ENCODE measurements at regions not wholly inside any gene's neighbourhood (a gene's known extent, or its start where the extent isn't known, plus 50 kb on each side); places are given as distances from the start of the nearest gene placed in this dataset.
"Not testable (repeated sequence)": the region's sequence is repeated elsewhere in the genome, so short reads cannot be mapped to it uniquely, and the experiment has no call there.

DNA sequence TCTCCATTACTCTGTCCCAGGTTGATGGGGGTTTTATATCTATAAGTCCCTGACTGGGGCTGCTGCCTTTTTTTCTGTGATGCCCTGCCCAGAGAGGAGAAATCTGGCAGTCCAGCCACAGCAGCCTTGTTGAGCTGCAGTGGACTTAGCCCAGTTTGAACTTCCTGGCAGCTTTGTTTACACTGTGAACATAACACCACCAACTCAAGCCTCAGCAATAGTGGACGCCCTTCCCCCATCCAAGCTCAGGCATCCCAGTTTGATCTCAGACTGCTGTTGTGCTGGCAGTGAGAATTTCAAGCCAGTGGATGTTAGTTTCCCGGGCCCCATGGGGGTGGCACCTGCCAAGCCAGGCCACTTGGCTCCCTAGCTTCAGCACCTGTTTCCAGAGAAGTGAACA, 298.5 kb upstream of the KDM5D start:
- Mint-ChIP-seq H3K27me3 (ENCODE audit: low read depth) (no peaks in the 10 kb centered on the region), H3K4me1 (ENCODE audit: low read depth) (no peaks in the 10 kb centered on the region), H3K9me3 (ENCODE audit: insufficient read depth) (no peaks in the 10 kb centered on the region), H3K27ac (no peak overlapping the region), H3K36me3 (ENCODE audit: low read depth) (no peaks in the 10 kb centered on the region), H3K4me3 (no peak overlapping the region)
- CTCF ChIA-PET, result no interaction called here
- POLR2A ChIA-PET, result no interaction called here
- DNase-seq, result no peak
- ATAC-seq, result no peak

DNA sequence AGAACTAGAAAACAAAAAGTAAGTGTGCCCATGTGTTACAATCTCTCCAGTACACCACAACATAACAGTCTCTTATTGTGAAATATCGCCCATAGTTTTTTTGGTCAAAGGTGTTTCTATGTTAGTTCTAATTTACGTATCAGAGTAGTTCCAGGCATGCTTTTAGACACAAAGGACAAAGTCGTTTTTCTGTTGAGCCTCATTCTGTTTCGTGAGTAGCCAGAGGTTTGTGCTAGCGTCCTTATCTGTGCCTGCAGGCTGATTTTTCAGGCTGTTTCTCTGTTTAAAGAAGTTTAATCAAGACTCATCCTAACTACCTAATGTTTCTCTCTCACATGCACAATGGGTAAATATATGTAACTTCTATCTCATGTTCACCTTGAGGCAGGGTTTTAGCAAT, 281.1 kb upstream of the KDM5D start:
- H3K27me3 Mint-ChIP-seq (ENCODE audit: low read depth), result no peaks in the 10 kb centered on the region

DNA sequence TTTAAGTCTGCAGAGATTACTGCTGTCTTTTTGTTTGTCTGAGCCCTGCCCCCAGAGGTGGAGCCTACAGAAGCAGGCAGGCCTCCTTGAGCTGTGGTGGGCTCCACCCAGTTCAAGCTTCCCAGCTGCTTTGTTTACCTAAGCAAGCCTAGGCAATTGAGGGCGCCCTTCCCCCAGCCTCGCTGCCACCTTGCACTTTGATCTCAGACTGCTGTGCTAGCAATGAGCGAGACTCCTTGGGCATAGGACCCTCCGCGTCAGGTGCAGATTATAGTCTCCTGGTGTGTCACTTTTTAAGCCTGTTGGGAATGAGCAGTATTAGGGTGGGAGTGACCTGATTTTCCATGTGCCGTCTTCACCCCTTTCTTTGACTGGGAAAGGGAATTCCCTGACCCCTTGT, 248.9 kb upstream of the KDM5D start:
- H3K36me3 Mint-ChIP-seq (ENCODE audit: low read depth); DNase-seq; H3K27me3 Mint-ChIP-seq (ENCODE audit: low read depth); H3K9me3 Mint-ChIP-seq (ENCODE audit: insufficient read depth); H3K27ac Mint-ChIP-seq; POLR2A ChIA-PET; H3K4me3 Mint-ChIP-seq; ATAC-seq; CTCF ChIA-PET; H3K4me1 Mint-ChIP-seq (ENCODE audit: low read depth): not testable (repeated sequence)

More for the DNA sequence above, 281.1 kb upstream of the KDM5D start:
- Mint-ChIP-seq H3K36me3 (ENCODE audit: low read depth) (no peaks in the 10 kb centered on the region), H3K9me3 (ENCODE audit: insufficient read depth) (peaks cover 6% of the 10 kb centered on the region), H3K4me1 (ENCODE audit: low read depth) (no peaks in the 10 kb centered on the region), H3K4me3 (no peak overlapping the region), H3K27ac (no peak overlapping the region)
- DNase-seq (no peak), ATAC-seq (no peak)
- CTCF ChIA-PET, result interaction anchor here (0.8 kb wide), 1 partner anchor 10 kb away, joined by 3 read pairs; no protein-coding TSS in a partner anchor
- POLR2A ChIA-PET, result no interaction called here

DNA sequence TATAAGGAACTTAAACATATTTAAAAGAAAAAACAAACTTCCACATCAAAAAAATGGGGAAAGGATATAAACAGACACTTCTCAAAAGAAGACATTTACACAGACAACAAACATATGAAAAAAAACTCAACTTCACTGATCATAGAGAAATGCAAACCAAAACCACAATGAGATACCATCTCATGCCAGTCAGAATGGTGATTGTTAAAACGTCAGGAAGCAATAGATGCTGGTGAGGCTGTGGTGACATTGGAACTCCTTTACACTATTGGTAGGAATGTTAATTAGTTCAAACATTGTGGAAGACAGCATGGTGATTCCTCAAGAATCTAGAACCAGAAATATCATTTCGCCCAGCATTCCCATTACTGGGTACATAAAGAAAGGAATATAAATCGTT, 228.5 kb upstream of the KDM5D start:
- Mint-ChIP-seq H3K4me1 (ENCODE audit: low read depth) (no peaks in the 10 kb centered on the region), H3K4me3 (no peak overlapping the region), H3K27me3 (ENCODE audit: low read depth) (no peaks in the 10 kb centered on the region), H3K27ac (no peak overlapping the region), H3K9me3 (ENCODE audit: insufficient read depth) (no peaks in the 10 kb centered on the region), H3K36me3 (ENCODE audit: low read depth) (no peaks in the 10 kb centered on the region)
- POLR2A ChIA-PET, result no interaction called here
- no peak for ATAC-seq
- CTCF ChIA-PET, result no interaction called here
- no peak for DNase-seq

DNA sequence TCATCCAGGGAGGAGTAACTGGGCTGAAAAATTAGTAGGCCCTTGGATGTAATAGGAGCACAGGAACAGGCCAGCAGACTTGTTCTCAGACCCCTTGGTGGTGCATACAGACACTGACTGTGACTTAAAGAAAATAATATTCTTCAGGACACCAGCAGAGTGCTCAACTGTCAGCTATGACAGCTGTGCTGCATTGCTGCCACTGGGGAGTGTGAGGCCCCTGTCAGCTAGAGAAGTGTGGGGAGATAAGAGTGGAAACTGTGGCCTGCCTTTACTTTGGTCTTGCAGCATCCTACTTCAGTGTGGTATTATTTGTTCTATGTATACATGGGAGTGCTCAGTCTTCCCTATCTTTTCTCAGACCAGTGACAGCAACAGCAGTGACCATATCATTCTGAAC, 203.2 kb upstream of the KDM5D start:
- Mint-ChIP-seq H3K4me1 (ENCODE audit: low read depth) (no peaks in the 10 kb centered on the region), H3K27ac (no peak overlapping the region), H3K4me3 (no peak overlapping the region), H3K9me3 (ENCODE audit: insufficient read depth) (no peaks in the 10 kb centered on the region), H3K27me3 (ENCODE audit: low read depth) (no peaks in the 10 kb centered on the region), H3K36me3 (ENCODE audit: low read depth) (no peaks in the 10 kb centered on the region)
- CTCF ChIA-PET, result no interaction called here
- POLR2A ChIA-PET, result no interaction called here
- ATAC-seq (no peak), DNase-seq (no peak)

DNA sequence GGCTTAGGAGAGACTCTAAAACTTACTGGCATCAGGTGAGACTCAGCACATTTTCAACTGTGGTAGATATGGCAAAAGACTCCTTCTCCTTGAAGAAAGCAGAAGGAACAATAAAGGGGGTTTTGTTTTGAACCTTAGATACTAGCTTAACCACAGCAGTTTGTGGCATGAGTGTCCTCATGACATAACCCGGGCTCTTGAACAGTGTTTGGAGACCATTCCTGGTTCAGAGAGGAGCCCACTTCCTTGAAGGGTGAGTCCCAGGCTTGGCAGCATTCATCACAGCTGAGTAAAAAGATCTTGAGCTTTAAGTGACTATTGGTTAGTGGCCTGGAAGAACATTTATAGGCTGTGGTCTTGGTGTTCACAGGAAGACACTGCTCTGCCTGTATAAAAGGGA, 154.5 kb upstream of the KDM5D start:
- H3K36me3 Mint-ChIP-seq (ENCODE audit: low read depth), result no peaks in the 10 kb centered on the region
- CTCF ChIA-PET, result no interaction called here
- no peaks in the 10 kb centered on the region for H3K27me3 Mint-ChIP-seq (ENCODE audit: low read depth)
- H3K9me3 Mint-ChIP-seq (ENCODE audit: insufficient read depth), result no peaks in the 10 kb centered on the region
- ATAC-seq (no peak), DNase-seq (no peak)
- POLR2A ChIA-PET, result no interaction called here
- H3K4me1 Mint-ChIP-seq (ENCODE audit: low read depth), result no peaks in the 10 kb centered on the region
- H3K27ac Mint-ChIP-seq, result no peak overlapping the region
- no peak overlapping the region for H3K4me3 Mint-ChIP-seq

DNA sequence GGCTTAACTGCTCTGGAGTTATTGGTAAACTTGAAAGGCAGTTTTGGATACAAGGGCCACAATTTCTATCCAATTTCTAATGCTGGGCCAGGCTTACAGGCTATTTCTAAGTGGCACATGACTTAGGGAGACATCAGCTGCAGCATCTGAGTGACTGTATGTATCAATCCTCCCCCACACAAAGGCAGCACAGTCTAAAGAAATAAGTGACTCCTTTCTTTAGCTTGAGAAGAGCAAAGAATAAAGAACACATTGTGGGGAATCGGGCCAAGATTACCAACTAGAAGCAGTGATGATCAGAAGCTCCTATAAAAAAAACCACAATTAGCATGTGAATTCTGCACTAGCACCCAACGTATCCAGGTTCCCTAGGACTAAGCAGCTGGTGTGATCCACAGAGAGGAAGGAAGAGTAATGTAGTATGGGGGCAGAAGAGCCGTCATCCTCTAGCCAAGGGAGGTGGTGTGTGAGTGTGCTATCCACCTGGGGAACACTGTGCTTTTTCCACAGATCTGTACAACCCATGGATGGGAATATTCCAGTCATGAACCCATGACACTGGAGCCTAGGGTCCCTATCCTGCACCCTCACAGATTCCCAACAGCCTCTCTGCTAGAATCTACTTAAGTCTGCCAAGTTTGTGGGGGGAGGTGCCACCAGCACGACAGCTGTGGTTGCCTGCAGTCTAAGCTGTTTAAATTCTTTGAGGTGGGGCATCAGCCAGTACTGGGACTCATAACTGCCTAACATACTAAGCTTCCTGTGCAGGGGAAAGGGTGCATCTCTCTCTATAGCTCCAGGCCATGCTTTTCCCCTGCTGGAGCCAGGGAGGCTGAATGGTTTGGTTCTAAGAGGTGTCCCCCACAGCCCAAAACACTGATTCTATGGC, 147.8 kb upstream of the KDM5D start:
- Mint-ChIP-seq H3K36me3 (ENCODE audit: low read depth) (no peaks in the 10 kb centered on the region), H3K27me3 (ENCODE audit: low read depth) (peaks cover 7% of the 10 kb centered on the region), H3K27ac (no peak overlapping the region), H3K4me1 (ENCODE audit: low read depth) (no peaks in the 10 kb centered on the region), H3K4me3 (no peak overlapping the region), H3K9me3 (ENCODE audit: insufficient read depth) (no peaks in the 10 kb centered on the region)
- DNase-seq, result no peak
- POLR2A ChIA-PET, result no interaction called here
- CTCF ChIA-PET, result no interaction called here
- ATAC-seq, result no peak

DNA sequence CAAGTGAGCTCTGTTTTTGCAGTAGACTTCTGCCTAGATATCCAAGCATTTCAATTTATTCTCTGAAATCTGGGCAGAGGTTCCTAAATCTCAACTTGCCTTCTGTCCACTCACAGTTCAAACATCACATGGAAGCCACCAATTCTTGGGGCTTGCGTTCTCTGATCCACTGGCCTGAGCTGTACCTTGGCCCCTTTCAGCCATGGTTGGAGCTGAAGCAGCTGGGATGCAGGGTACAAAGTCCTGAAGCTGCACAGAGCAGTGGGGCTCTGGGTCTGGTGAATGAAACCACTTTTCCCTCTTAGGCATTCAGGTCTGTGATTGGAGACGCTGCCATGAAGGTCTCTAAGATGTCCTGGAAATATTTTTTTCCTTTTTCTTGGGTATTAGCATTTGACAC, 137.6 kb upstream of the KDM5D start:
- CTCF ChIA-PET, result no interaction called here
- Mint-ChIP-seq H3K9me3 (ENCODE audit: insufficient read depth) (no peaks in the 10 kb centered on the region), H3K27me3 (ENCODE audit: low read depth) (no peaks in the 10 kb centered on the region), H3K27ac (no peak overlapping the region), H3K36me3 (ENCODE audit: low read depth) (no peaks in the 10 kb centered on the region), H3K4me1 (ENCODE audit: low read depth) (no peaks in the 10 kb centered on the region), H3K4me3 (no peak overlapping the region)
- DNase-seq, result no peak
- POLR2A ChIA-PET, result no interaction called here
- no peak for ATAC-seq

DNA sequence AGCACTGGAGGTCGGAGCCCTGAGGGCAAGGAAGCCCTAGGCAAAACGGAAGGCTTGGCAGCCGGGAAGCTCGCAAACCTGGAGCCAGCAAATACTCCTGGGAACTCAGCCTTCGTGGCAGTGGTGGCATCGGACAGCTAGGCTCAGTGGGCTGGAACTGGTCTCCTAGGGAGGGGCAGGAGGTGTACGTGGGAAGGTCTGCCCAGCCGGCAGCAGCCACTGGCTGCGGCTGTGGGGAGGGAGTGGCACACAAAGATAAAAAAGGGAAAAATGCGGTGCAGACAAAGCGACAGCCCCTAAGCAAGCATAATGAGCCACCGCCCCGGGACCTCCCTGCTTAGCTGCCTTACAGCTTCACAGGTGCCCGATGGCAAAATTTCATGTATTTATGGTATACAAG, 125.2 kb upstream of the KDM5D start:
- ChIA-PET CTCF (no interaction called here), POLR2A (no interaction called here)
- Mint-ChIP-seq H3K36me3 (ENCODE audit: low read depth) (no peaks in the 10 kb centered on the region), H3K4me3 (peak overlapping the region; percentile 8), H3K27ac (no peak overlapping the region), H3K27me3 (ENCODE audit: low read depth) (no peaks in the 10 kb centered on the region), H3K9me3 (ENCODE audit: insufficient read depth) (no peaks in the 10 kb centered on the region), H3K4me1 (ENCODE audit: low read depth) (no peaks in the 10 kb centered on the region)
- DNase-seq, result no peak
- no peak for ATAC-seq

DNA sequence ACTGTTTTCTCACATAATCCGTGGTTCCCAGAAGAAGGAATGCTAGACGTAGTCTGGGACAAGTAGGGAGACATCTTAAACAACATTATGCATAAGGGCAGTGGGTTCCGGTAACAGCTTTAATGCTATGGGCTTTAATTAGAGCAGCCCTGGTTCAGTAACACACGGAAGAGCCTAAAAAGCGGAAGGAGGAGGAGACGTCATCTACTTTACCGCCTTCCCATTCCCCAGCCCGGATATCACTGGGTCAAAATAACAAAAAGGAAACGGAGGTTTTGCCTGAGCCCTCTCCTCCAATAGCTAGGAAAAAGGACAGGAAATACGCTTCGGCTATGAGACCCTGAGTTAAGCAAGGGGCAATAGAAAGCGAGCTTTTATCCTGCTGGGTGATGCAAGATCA, 124.8 kb upstream of the KDM5D start:
- Mint-ChIP-seq H3K36me3 (ENCODE audit: low read depth) (no peaks in the 10 kb centered on the region), H3K4me1 (ENCODE audit: low read depth) (no peaks in the 10 kb centered on the region), H3K9me3 (ENCODE audit: insufficient read depth) (no peaks in the 10 kb centered on the region), H3K27me3 (ENCODE audit: low read depth) (no peaks in the 10 kb centered on the region), H3K27ac (no peak overlapping the region), H3K4me3 (peak overlapping the region; percentile 8)
- ChIA-PET POLR2A (no interaction called here), CTCF (no interaction called here)
- DNase-seq, result no peak
- no peak for ATAC-seq

DNA sequence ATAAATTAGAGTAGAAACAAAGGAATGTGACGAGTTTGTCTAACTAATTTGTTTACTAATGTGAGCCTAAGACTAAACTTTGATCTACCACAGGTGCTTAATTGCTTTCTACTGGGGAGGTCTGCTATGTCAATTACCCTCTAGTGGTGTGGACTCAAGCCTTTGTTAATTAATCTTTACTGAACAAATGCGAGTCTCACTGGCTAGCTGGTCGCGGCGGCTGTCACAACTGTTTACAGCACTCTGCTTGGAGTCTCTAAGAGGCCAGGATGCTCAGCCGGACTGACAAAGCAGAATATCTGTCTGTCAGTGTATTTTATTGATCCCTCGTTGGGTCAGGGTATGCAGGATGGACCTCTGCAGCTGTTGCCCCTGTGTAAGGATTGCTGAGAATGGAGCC, 124.1 kb upstream of the KDM5D start:
- CTCF ChIA-PET, result no interaction called here
- no peaks in the 10 kb centered on the region for H3K27me3 Mint-ChIP-seq (ENCODE audit: low read depth)
- H3K4me1 Mint-ChIP-seq (ENCODE audit: low read depth), result no peaks in the 10 kb centered on the region
- H3K27ac Mint-ChIP-seq, result no peak overlapping the region
- H3K9me3 Mint-ChIP-seq (ENCODE audit: insufficient read depth), result no peaks in the 10 kb centered on the region
- ATAC-seq (no peak), DNase-seq (no peak)
- no peak overlapping the region for H3K4me3 Mint-ChIP-seq
- POLR2A ChIA-PET, result no interaction called here
- no peaks in the 10 kb centered on the region for H3K36me3 Mint-ChIP-seq (ENCODE audit: low read depth)

DNA sequence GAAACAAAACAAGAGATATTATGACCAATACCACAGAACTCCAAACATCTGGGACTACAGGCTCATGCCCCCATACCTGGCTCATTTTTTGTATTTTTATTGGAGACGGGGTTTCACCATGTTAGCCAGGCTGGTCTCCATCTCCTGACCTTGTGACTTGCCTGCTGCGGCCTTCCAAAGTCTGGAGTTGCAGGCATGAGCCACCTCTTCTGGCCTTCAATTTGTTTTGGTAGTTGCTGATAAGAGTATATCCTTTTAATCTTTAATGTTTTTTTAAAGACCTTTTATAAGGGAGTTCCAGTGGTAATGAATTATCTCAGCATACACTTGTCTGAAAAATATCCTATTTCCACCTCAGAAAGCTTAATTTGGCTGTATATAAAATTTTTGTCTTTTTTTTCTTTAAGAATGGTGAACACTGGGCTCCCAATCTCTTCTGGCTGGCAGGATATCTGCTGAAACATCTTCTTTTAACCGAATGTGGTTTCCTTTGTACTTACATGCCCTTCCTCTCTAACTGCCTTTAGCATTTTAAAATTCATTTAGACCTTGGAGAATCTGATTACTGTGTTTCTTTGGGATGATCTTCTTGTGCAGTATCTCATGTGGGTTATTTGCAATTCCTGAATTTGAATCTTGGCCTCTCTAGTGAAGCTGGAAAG, 112.1 kb upstream of the KDM5D start:
- H3K4me1 Mint-ChIP-seq (ENCODE audit: low read depth), result peaks cover 12% of the 10 kb centered on the region
- no peaks in the 10 kb centered on the region for H3K9me3 Mint-ChIP-seq (ENCODE audit: insufficient read depth)
- DNase-seq (no peak), ATAC-seq (no peak)
- peak overlapping the region; percentile 9 for H3K4me3 Mint-ChIP-seq
- H3K27me3 Mint-ChIP-seq (ENCODE audit: low read depth), result no peaks in the 10 kb centered on the region
- no peaks in the 10 kb centered on the region for H3K36me3 Mint-ChIP-seq (ENCODE audit: low read depth)
- ChIA-PET CTCF (no interaction called here), POLR2A (no interaction called here)
- peak overlapping the region; percentile 30 for H3K27ac Mint-ChIP-seq

DNA sequence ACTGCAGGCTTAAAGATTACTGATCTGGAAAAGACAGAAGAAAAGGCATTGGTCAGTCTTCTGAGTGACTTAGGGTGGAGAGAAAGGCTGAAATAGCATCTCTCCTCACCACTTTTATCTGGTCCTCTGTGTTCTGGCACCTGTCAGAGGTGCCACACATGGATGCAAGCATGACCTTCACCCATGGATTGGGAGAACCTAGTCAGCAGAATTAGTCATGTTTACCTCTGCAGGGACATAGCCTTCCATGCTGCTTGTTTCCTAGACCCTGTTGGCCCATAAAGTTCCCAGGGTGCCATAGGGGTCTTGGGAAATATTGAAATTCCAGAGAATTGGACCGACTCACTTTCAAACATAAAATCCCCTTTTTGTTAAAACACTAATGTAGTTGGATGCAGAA, 98.4 kb upstream of the KDM5D start:
- POLR2A ChIA-PET, result no interaction called here
- Mint-ChIP-seq H3K4me1 (ENCODE audit: low read depth) (no peaks in the 10 kb centered on the region), H3K27me3 (ENCODE audit: low read depth) (no peaks in the 10 kb centered on the region)

More for the DNA sequence above, 98.4 kb upstream of the KDM5D start:
- Mint-ChIP-seq H3K27ac (no peak overlapping the region), H3K9me3 (ENCODE audit: insufficient read depth) (peaks cover 4% of the 10 kb centered on the region), H3K4me3 (no peak overlapping the region), H3K36me3 (ENCODE audit: low read depth) (no peaks in the 10 kb centered on the region)
- ATAC-seq (no peak), DNase-seq (no peak)
- CTCF ChIA-PET, result no interaction called here
